Lower leg skin (tissue), 3 donors: ENCODE measurements at regions not wholly inside any gene's neighbourhood (a gene's known extent, or its start where the extent isn't known, plus 50 kb on each side); places are given as distances from the start of the nearest gene placed in this dataset.

Source experiments
- CTCF ChIP-seq, 3 donors: fragments of 450-650 bp; IDR thresholded peaks; one replicate each; pipeline ENCODE4 v1.5.1; 2016; ENCODE audit warnings: antibody characterized with exemption in 3 of 3, mild to moderate bottlenecking in 3 of 3, moderate library complexity in 2 of 3
- POLR2A ChIP-seq, 2 donors: fragments of 450-650 bp; IDR thresholded peaks; one replicate each; pipeline ENCODE4 v1.6.1; 2016 to 2017; ENCODE audit warnings: antibody characterized with exemption in 2 of 2, mild to moderate bottlenecking in 1 of 2, moderate library complexity in 1 of 2

GRCh38 chr10:78630944-78631838, 437.6 kb upstream of the ZMIZ1 start:
- no peak for TF ChIP-seq CTCF (IDR thresholded peaks at IDR 0.05)
- no peak for TF ChIP-seq POLR2A (IDR thresholded peaks at IDR 0.05)
